ENCODE measurements at regions not wholly inside any gene's neighbourhood (a gene's known extent, or its start where the extent isn't known, plus 50 kb on each side); places are given as distances from the start of the nearest gene placed in this dataset.

DNA sequence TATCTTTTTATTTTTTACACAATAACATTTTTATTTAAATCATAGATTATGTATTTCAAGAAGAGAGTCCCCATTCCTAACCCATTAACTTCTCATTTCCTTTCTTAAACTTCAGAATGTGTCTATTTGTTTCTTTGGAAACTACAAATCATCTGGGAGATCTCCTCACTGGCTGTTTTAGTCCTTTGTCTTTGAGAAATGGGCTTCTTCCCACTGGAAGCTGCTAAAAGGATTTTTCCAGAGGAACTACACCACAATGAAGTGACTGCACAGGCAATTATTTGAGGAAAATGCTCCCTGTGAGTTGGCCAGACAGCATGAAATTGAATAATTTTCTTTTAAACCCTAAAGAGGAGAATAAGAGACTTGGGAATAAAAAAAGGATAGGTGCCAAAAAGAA is 119.1 kb downstream of the TENT5A start:
- no peak for TF ChIP-seq POLR2A (IDR thresholded peaks at IDR 0.05; ENCODE audit: extremely low read depth, insufficient read length)
- TF ChIP-seq, protein P1, sequence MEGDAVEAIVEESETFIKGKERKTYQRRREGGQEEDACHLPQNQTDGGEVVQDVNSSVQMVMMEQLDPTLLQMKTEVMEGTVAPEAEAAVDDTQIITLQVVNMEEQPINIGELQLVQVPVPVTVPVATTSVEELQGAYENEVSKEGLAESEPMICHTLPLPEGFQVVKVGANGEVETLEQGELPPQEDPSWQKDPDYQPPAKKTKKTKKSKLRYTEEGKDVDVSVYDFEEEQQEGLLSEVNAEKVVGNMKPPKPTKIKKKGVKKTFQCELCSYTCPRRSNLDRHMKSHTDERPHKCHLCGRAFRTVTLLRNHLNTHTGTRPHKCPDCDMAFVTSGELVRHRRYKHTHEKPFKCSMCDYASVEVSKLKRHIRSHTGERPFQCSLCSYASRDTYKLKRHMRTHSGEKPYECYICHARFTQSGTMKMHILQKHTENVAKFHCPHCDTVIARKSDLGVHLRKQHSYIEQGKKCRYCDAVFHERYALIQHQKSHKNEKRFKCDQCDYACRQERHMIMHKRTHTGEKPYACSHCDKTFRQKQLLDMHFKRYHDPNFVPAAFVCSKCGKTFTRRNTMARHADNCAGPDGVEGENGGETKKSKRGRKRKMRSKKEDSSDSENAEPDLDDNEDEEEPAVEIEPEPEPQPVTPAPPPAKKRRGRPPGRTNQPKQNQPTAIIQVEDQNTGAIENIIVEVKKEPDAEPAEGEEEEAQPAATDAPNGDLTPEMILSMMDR (IDR thresholded peaks at IDR 0.05; ENCODE audit: low read depth, low read length) = no peak

Data from NB4 (cell line).